COLO668 (cell line): ENCODE measurements at regions not wholly inside any gene's neighbourhood (a gene's known extent, or its start where the extent isn't known, plus 50 kb on each side); places are given as distances from the start of the nearest gene placed in this dataset.
A peak's percentile ranks its signal among the peaks of the same experiment; 100 is the strongest.

Experiments used
- DNase-seq: peaks from one replicate; lab custom pipeline; 2025; ENCODE audit not compliant: unreplicated experiment; lab: John Stamatoyannopoulos, UW

DNA sequence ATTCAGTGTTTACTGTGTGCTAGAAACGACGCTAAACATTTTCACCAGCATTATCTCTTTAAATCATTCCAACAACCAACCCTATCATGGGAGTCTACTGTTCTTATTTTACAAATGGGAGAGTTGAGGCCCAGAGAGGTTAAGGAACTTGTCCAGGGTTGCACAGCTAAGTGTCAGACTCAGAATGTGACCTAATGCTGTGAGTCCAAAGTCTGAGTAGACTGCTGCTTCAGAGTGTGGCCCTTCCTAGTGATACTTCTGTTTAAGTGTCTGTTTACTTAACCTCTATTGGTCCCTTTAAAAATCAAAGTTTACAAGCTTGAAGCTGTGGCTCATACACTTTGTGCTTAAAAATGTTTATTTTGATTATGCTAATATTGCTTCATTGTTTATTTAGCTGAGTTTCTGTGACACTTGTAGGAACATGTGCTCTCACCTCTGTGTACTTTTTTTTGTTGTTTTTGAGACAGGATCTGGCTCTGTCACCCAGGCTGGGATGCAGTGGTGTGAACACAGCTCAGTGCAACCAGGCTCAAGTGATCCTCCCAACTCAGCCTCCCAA lies 84.4 kb upstream of the SYPL1 start:
- no peak for DNase-seq

DNA sequence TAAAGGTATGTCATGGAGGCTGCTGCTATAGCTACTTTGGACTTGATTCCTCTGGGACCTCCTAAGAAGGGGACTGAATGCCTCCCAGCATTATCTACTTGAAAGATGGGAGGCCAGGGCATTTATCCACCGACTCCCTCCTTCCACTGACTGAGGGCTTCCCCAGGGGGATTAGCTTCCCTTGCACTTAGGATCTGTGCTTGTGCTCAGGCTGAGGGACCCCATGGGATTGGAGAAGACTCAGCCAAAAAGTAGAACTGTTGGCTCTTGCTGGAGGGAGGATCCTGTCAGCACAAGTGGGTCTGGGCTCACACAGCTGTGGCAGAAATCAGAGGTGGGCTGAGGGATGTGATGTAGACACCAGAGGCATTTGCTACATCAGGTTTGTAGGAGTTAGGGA lies 81.5 kb upstream of the SYPL1 start:
- DNase-seq, result no peak

DNA sequence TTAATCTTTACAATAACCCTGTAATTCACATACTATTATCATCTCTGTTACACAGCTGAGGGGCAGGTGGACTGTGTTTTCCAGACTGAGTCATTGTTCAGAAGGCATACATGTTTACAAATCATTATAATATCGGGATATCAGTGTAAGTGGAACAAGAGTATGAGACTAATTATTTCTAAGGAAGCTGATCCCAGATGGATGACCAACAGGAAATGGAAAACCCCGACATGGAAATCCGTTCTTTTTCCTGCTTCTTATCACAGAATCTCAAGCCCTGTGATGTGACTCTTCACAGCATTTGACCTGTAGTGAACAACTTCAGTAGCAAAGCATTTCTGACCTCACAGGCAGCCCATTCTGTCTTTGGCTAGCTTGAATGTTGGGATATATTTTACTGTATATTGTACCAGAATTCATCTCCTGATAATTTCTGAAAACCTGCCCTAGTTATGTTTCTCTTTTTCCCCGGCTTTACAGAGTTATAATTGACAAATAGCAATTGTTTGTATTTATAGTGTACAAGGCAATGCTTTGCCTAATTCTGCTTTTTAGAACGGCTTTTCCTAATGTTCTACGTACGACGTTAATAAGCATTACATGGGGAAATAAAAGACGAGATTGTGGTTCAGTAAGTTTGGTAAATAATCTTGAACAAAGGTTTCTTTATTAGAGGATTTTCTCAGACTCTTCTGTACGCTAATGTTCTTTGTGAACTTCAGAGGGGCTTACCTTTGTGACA lies 78.6 kb upstream of the SYPL1 start:
- DNase-seq, result peak; percentile 28

DNA sequence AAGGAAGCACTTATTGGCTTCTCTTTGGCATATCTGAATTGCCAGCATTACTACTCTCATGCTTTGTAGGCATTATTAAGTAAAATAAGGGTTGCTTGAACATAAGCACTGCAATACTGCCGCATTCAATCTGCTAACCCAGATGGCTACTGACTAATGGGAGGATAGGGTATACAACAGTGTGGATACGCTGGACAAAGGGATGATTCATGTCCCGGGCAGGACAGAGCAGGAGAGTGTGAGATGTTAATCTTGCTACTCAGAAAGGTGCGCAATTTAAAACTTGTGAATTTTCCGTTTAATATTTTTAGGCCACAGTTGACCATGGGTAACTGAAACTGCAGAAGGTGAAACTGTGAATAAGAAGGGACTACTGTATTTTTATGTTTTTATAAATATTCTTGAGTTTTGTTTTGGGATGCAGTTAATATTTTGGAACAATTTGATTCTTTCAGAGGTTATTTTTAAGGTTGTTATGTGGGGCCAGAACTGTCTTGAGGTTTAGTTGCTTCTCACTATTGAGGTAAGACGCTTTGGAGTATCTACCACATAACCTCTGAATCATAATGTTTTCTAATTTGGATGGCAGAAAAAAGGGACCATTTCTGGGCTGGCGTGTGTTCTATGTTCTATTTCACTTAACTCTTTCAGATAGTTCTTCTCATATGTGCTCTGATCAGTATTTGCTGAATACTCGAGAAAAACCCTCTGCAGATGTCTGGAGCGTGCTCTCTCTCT lies 75.7 kb upstream of the SYPL1 start:
- DNase-seq, result no peak

DNA sequence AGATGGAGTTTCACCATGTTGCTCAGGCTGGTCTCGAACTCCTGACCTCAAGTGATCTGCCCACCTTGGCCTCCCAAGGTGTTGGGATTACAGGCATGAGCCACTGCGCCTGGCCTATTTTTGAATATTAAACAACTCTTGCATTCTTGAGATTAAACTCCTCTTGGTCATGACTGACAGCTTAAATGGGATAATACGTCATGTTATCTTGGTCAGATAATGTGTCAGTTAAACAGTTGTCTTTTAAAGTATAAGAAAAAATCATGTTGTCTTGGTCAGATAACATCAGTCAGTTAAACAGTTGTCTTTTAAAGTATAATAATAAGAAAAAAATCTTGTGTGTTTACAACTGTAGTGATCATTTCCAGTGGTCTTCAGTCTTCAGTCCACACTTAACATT lies 73.6 kb upstream of the SYPL1 start:
- no peak for DNase-seq

DNA sequence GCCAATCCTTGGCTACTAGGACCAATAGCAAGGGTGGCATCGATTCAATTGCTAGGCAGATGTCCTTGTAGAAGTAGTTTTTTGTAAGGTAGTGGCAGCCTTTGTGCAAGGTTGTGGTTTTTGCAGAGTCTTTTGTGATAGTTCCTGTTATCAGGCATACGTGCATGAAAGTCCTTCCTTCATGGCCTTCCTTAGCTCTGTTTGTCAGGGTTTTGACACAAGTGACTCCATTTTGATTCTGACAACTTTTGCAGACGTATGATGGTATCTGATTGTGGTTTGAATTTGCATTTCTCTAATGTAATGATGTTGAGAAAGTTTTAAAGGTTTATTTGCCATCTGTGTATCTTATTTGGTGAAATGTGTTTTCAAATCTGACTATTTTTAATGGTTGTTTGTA lies 71.8 kb upstream of the SYPL1 start:
- DNase-seq, result no peak

DNA sequence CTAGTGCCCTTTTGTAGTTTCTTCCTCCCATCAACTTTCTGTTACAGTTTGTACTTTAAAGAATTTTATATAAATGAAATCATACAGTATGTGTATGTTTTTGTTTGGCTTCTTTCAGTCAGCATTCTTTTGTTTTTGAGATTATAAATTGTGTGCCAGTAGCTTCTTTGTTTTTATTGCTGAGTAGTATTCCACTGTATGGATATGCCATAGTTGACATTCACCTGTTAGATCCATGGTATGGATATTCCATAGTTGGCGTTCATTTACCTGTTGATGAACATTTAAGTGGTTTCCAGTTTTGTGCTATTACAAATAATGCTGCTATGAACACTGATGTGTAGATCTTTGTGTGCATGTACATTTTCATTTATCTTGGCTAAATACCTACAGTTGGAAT lies 70.8 kb upstream of the SYPL1 start:
- no peak for DNase-seq

DNA sequence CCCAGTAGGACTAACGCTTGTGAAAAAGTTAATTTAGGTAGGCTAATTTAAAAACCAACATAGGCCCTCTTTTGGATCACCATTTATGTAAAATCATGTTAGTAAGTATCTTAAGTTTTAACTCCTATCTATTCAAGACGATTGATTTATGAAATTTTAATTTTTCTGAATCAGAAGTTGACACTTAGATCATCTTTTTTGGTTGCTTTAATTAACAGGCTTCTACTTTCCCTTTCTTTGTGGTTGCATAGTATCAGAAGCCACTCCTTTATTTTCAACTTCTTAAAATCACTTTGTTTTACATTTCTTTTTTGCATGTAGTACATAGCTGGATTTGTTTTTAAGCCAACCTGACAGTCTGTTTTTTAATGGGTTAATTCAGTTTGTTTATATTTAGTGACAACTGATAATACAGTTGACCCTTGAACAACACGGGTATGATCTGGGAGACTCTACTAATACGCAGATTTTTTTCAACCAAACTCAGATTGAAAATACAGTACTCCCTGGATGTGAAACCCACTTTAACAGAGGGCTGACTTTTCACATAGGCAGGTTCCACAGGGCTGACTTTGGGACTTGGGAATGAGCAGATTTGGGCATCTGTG lies 69.7 kb upstream of the SYPL1 start:
- DNase-seq, result no peak

DNA sequence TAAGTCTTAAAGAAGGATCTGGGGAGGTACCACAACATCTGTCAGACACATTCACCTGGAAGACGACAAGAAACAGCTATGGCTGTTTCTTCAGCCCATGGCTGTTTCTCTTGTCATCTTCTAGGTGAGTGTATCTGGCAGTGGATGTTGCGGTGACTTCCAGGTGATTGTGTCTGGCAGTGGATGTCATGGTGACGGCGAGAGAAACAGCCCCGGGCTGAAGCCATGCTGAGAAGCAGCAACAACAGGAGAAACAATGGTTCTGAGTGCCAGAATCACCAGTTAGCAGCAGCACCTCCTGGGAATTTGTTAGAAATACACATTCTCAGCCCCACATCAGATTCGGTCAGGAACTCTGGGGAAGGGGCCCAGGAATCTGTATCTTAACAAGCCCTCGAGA lies 68.6 kb upstream of the SYPL1 start:
- DNase-seq, result peak; percentile 23

DNA sequence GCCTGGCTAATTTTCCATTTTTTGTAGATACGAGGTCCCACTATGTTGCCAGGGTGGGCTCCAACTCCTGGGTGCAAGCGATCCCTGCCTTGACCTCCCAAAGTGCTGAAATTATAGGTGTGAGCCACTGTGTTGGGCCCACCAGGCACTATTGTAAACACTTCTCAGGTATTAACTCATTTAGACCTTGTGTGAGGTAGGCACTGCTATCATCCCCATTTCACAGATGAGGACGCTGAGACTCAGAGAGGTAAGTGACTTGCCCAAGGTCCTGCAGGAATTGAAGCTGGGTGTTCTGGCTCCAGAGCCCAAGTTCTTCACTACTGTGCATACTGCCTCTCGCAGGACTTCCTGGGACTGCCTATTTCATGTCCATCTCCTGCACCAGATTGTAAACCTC lies 67.1 kb upstream of the SYPL1 start:
- no peak for DNase-seq

DNA sequence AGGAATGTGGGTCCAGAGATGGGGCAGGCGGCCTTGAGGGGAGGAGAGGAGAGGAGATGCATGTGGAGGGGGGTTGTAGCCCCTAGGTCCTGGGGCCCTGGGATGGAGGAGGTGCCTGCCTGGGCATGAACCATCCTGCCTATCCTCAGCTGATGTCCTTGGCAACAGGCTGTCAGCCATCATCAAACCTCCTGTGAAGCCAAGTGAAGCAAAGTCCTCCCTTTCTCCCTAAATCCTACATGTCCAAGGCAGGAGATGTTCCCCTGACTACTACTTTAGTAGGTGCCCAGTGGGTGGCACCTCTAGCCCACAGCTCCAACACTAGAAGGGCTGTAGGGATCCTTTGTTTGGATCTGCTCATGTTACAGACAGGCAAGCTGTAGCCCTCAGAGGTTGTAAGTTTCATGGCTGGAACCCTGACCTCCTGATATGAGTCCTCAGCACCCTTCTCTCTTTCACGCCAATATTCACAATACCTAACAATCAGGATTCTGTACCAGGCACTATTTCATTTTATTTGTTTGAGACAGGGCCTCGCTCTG lies 66.6 kb upstream of the SYPL1 start:
- peak; percentile 47 for DNase-seq

DNA sequence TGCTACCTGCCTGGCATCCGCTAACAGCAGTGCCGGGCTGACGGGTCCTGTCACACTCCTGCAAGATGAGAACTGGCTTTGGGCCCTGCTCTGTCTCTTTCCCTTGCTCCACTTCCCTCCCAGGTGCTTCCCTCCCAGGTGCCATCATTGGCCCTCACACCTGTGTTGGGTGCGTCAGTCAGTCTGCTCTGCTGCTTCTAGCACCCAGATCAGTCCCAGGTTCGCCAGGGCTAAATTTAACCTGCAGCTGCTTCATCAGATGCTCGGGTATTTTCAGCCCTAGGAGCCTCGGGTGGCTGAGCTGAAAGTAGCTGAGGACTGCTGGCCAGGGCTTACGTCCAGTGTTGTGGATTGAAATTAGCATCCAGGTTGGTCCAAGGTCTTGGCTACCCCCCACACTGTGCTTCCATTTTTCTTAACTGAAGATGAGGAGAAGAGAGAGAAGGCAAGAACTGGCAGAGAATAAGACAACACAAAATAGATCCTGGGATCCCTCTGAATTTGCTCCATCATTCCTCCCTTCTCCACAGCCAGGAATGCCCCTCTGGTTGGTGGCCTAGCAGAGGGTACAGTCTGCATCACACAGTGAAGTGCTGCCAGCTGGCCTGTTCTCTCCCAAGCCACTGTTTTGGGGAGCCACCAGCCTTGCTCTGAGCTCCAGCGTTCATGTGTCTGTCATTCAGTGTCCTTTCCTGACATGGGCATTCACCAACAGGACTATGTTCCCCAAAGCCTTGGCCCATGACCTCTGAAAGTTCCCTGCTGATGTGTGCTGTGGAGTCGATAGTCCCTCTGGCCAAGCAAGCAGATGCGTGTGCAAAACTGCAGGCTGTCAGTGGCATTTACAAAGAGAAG lies 65.9 kb upstream of the SYPL1 start:
- DNase-seq, result no peak

DNA sequence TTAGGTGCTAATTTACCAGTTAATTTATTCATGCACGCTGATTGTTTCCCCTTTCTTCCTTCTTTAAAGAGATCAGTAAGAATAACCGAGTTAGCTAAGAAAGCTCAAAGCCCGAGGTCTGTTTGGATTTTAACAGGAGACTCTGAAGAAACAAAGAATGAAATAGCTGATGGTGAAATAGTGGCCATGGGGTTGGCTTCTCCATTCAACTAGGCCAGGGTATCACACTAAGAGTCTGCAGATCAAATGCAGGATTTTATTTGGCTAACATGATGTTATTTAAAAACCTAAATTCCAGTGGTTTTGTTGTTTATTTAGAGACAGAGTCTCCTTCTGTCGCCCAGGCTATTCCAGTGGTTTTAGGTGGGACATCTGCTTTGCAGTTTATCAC lies 65.2 kb upstream of the SYPL1 start:
- DNase-seq, result no peak

DNA sequence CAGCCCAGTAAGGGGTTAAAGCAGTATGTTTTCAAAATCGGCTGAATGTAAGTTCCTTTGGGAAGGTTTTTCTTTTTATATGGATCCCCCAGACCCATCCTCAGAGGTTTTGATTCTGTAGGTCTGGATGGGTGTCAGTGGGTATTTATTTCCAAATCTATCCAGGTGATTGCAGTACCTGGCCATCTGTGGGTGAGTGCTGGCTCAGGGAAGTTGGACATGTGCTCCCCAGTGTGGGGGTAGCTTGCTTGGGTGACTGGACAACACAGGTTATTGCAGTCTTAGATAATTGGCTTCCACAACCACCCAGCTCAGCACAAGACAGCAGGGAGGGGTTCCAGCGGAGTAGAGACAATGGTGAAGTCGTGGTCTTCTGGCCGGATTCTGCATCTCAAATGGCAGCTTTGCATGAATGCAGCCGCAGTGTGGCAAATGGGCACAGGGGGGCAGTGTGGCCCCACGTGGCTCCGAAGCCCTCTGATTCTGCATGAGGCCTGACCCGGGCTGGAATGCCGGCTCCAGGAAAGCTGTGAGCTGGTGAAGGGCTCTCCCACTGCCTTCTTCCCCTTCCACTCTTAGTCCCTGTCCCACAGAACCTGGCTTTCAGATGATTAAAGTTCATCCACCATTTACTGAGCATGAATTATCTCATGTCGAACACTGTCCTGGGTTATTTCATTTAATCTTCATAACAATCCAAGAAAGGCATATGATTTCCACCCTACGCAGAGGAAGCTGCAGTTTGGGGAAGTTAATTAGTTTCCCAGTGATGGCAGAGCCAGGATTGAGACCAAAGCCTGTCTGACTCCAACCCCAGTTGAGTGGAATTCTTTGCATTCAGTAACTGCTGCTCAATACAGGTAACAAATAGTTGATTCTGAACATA lies 64.5 kb upstream of the SYPL1 start:
- peak; percentile 82 for DNase-seq

DNA sequence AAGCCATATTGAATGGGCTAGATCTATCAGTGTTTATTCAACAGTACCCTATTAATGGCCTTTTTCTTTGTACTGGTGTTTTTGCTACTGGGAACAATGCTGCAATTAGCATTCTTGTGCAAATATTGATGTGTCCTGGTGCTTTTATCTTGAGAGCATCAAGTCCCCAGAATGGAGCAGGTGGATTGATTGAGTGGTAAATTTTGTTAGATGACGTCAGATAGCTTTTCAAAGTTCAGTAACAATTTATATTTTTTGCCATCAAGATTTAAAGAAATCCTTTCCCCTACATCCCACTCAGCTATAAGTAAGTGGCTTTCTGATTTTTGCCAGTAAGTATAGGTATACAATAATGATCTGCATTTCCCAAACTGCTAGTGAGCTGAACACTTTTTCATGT lies 63.4 kb upstream of the SYPL1 start:
- no peak for DNase-seq

DNA sequence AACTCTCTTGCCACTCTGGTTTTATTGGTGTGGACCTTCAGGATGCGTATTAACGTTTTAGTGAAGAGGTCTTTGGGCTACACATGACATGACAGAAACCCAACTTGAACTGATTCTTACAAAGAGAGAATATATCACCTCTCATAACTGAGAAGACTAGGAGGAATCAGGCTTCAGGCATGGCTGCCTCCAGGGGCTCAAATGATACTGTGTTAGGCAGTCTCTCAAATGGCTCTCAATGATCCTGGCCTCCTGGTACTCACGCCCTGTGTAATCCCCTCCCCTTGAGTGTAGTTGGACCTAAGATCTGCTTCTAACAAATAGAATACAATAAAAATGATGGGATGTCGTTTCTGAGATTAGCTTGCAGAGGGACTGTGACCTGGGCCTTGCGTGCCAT lies 58.5 kb upstream of the SYPL1 start:
- no peak for DNase-seq

DNA sequence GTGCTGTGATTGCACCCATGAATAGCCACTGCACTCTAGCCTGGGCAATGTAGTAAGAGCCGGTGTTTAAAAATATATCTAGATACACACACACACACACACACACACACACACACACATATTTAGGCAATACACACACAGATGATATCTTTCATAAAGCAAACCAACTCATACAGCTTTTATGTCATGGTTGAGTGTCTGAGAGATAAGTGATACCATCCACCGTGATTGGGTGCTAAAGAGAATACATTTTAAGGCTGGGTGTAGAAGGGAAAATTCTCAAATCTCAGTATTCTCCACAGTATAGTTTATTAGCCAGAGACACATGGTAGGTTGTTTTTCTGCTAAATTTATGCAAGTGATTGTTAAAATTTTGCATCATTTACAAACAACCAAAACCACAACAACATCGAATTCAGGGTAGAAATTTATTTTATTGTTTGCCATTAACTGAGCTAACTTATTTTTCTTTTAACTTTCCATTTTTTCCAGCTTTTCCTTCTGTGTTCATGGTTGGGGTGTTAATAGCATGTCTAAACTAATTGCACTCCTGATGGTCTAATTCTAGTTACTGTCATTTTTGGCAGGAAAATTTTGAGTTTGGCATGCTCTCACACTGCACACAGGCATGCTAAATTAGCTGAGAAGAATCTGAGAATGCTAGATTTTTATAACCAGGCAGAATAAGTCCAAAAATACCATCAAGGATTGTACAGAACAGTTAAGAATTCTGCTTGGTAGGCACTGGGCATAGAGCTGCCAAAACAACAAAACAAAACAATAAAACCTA lies 57.9 kb upstream of the SYPL1 start:
- DNase-seq, result no peak

DNA sequence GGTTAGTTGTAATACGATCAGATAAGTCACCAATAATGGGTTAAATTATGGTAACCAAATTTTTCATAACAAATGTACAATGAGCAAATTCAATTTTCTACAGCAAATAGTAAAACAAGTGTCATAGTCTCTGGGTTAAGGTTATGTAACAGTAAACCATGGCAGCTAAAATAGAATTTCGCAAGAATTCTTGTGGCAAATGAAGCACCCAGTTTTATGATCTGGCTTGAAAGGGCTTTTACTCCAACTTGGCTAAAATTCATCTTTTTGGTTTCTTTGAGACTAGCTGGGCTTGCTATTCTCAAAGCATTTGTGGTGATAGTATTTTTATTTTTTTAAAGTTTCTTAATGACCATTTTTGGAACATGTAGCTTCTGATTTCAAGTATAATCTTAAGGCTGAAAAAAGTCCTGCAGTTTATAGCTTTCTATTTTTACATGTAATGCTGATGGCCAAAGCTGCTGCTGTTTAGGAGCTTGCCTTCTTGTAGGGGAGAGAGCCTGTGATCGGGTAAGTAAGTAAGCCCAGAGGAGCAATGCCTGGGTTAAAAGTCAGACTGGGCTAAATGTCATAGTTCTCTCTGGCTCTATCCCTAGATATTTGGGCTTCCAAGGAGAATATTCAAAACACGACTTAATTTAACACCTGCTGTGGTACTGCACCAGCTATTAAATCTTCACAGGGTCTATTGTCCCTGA lies 55.5 kb upstream of the SYPL1 start:
- DNase-seq, result no peak
